CD8-positive, alpha-beta memory T cell (primary cell): ENCODE measurements at regions not wholly inside any gene's neighbourhood (a gene's known extent, or its start where the extent isn't known, plus 50 kb on each side); places are given as distances from the start of the nearest gene placed in this dataset.
A peak's percentile ranks its signal among the peaks of the same experiment; 100 is the strongest.

Source experiments
- CTCF ChIA-PET: fragments of 350-600 bp; sonication (Branson Sonifier 250); formaldehyde crosslinking; loops from one replicate; lab custom pipeline; 2021; ENCODE audit warnings: antibody characterized with exemption; lab: Charles Lee
- POLR2A ChIA-PET: fragments of 350-600 bp; sonication (Branson Sonifier 250); formaldehyde crosslinking; loops from one replicate; lab custom pipeline; 2021; ENCODE audit warnings: antibody characterized with exemption; lab: Charles Lee
- DNase-seq, 5 donors: peaks; one replicate each; pipeline versions ENCODE4 v3.0.0 to v3.0.0-alpha.2; 2020 to 2022; ENCODE audit warnings: mixed read lengths in 1 of 5
- H3K27ac ChIP-seq: one replicate; pipeline ENCODE4 v1.7.0; 2013; ENCODE audit warnings: low read depth, mild to moderate bottlenecking, low read length, moderate library complexity
- H3K27me3 ChIP-seq: 2 replicates; pipeline ENCODE4 v1.7.0; 2013; ENCODE audit warnings: low read length, mild to moderate bottlenecking; ENCODE audit not compliant: insufficient read depth, poor library complexity, severe bottlenecking
- H3K36me3 ChIP-seq: 2 replicates; pipeline ENCODE4 v1.7.0; 2013; ENCODE audit warnings: mild to moderate bottlenecking, low read length, moderate library complexity; ENCODE audit not compliant: insufficient read depth
- H3K4me1 ChIP-seq: 2 replicates; pipeline ENCODE4 v1.7.0; 2013; ENCODE audit warnings: mild to moderate bottlenecking, low read length, moderate library complexity; ENCODE audit not compliant: insufficient read depth
- H3K4me3 ChIP-seq: 2 replicates; pipeline ENCODE4 v1.7.0; 2013; ENCODE audit warnings: mild to moderate bottlenecking, low read length
- H3K9me3 ChIP-seq: 2 replicates; pipeline ENCODE4 v1.7.0; 2013; ENCODE audit warnings: mild to moderate bottlenecking, low read length
- H3K27ac Mint-ChIP-seq, 8 donors: one replicate each; pipeline ENCODE4 v1.8.0; 2020 to 2021; ENCODE audit warnings: mixed read lengths in 8 of 8, mild to moderate bottlenecking in 6 of 8, inconsistent platforms in 3 of 8, moderate library complexity in 3 of 8
- H3K27me3 Mint-ChIP-seq, 2 donors: one replicate each; pipeline ENCODE4 v1.8.0; 2020 to 2021; ENCODE audit warnings: mixed read lengths in 2 of 2, mild to moderate bottlenecking in 1 of 2, moderate library complexity in 1 of 2
- H3K36me3 Mint-ChIP-seq, 3 donors: one replicate each; pipeline ENCODE4 v1.8.0; 2020 to 2021; ENCODE audit warnings: mixed read lengths in 3 of 3, inconsistent platforms in 1 of 3, mild to moderate bottlenecking in 1 of 3
- H3K4me1 Mint-ChIP-seq, 3 donors: one replicate each; pipeline ENCODE4 v1.8.0; 2020 to 2021; ENCODE audit warnings: mixed read lengths in 3 of 3, inconsistent platforms in 1 of 3, mild to moderate bottlenecking in 1 of 3
- H3K4me3 Mint-ChIP-seq, 7 donors: one replicate each; pipeline ENCODE4 v1.8.0; 2020 to 2021; ENCODE audit warnings: mixed read lengths in 7 of 7, mild to moderate bottlenecking in 6 of 7, moderate library complexity in 4 of 7, inconsistent platforms in 2 of 7
- H3K9me3 Mint-ChIP-seq, 5 donors: one replicate each; pipeline ENCODE4 v1.8.0; 2020 to 2022; ENCODE audit warnings: mixed read lengths in 5 of 5, mild to moderate bottlenecking in 3 of 5, moderate library complexity in 2 of 5, inconsistent platforms in 1 of 5

DNA sequence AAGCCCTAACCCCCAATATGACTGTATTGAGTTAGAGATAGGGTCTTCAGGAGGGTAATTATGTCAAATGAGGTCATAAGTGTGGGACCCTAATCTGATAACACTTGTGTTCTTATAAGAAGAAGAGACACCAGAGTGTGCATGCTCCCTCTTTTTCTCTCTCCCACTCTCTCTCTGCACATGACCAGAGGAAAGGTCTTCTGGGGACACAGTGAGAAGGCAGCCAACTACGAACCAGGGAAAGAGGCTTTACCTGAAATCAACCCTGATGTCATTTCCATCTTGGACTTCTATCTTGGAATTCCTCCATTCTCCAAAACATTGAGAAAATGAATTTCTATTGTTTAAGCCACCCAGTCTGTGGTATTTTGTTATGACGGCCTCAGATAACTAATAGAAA is 97.2 kb upstream of the MAD2L1 start:
- no peak overlapping the region for H3K27ac ChIP-seq
- Mint-ChIP-seq H3K36me3 (no peaks in the 10 kb centered on the region), H3K9me3 (no peaks in the 10 kb centered on the region), H3K27me3 (peaks cover 0 to 3% of the 10 kb centered on the region in 2 donors), H3K27ac (no peak overlapping the region), H3K4me3 (no peak overlapping the region), H3K4me1 (no peaks in the 10 kb centered on the region)
- no peaks in the 10 kb centered on the region for H3K27me3 ChIP-seq
- no peak for DNase-seq
- no peak overlapping the region for H3K4me3 ChIP-seq
- no peaks in the 10 kb centered on the region for H3K9me3 ChIP-seq
- CTCF ChIA-PET = no interaction called here
- POLR2A ChIA-PET = no interaction called here
- no peaks in the 10 kb centered on the region for H3K36me3 ChIP-seq
- no peaks in the 10 kb centered on the region for H3K4me1 ChIP-seq

GRCh38 chr4:120158841-120159463 is 92.3 kb upstream of the MAD2L1 start:
- Histone ChIP-seq H3K27ac (no peak overlapping the region), H3K4me3 (no peak overlapping the region), H3K9me3 (no peaks in the 10 kb centered on the region), H3K27me3 (no peaks in the 10 kb centered on the region), H3K4me1 (no peaks in the 10 kb centered on the region), H3K36me3 (no peaks in the 10 kb centered on the region)
- Mint-ChIP-seq H3K9me3 (no peaks in the 10 kb centered on the region), H3K36me3 (no peaks in the 10 kb centered on the region), H3K4me1 (no peaks in the 10 kb centered on the region), H3K4me3 (no peak overlapping the region), H3K27ac (peak overlapping the region in 1 of 8 donors; percentile 26), H3K27me3 (peaks cover 1 to 7% of the 10 kb centered on the region in 2 donors)
- ChIA-PET POLR2A (no interaction called here), CTCF (interaction anchor here (0.8 kb wide), 1 partner anchor 1031 kb away, joined by 3 read pairs; no protein-coding TSS in a partner anchor)
- no peak for DNase-seq

GRCh38 chr4:120158046-120158445 is 91.4 kb upstream of the MAD2L1 start:
- Mint-ChIP-seq H3K27ac (no peak overlapping the region), H3K9me3 (no peaks in the 10 kb centered on the region), H3K27me3 (peaks cover 1 to 7% of the 10 kb centered on the region in 2 donors), H3K4me1 (no peaks in the 10 kb centered on the region), H3K36me3 (no peaks in the 10 kb centered on the region), H3K4me3 (no peak overlapping the region)
- ChIA-PET POLR2A (no interaction called here), CTCF (no interaction called here)
- H3K36me3 ChIP-seq = no peaks in the 10 kb centered on the region
- H3K27ac ChIP-seq = no peak overlapping the region
- DNase-seq = no peak
- no peaks in the 10 kb centered on the region for H3K27me3 ChIP-seq
- H3K4me3 ChIP-seq = no peak overlapping the region
- H3K4me1 ChIP-seq = no peaks in the 10 kb centered on the region
- no peaks in the 10 kb centered on the region for H3K9me3 ChIP-seq

- no peak overlapping the region for H3K27ac ChIP-seq
- peak in 2 of 5 donors; percentile 49 to 50 for DNase-seq
- Mint-ChIP-seq H3K4me3 (no peak overlapping the region), H3K27me3 (peaks cover 1 to 4% of the 10 kb centered on the region in 2 donors), H3K27ac (no peak overlapping the region), H3K4me1 (no peaks in the 10 kb centered on the region), H3K9me3 (no peaks in the 10 kb centered on the region), H3K36me3 (no peaks in the 10 kb centered on the region)
- H3K9me3 ChIP-seq = no peaks in the 10 kb centered on the region
- ChIA-PET POLR2A (no interaction called here), CTCF (interaction anchor here (0.9 kb wide), 1 partner anchor 1151 kb away, joined by 3 read pairs; no protein-coding TSS in a partner anchor)
- H3K36me3 ChIP-seq = no peaks in the 10 kb centered on the region
- H3K4me3 ChIP-seq = no peak overlapping the region
- H3K4me1 ChIP-seq = no peaks in the 10 kb centered on the region
- H3K27me3 ChIP-seq = no peaks in the 10 kb centered on the region
Measured at GRCh38 chr4:120156120-120156718, 89.6 kb upstream of the MAD2L1 start.

- Mint-ChIP-seq H3K27me3 (peaks cover 1 to 4% of the 10 kb centered on the region in 2 donors), H3K27ac (no peak overlapping the region), H3K36me3 (no peaks in the 10 kb centered on the region), H3K4me1 (no peaks in the 10 kb centered on the region), H3K4me3 (no peak overlapping the region), H3K9me3 (no peaks in the 10 kb centered on the region)
- no peak overlapping the region for H3K4me3 ChIP-seq
- no peak overlapping the region for H3K27ac ChIP-seq
- ChIA-PET POLR2A (no interaction called here), CTCF (interaction anchor here (0.7 to 1.4 kb wide), 5 partner anchors 11 to 1570 kb away, joined by 3 to 6 read pairs (median 3); no protein-coding TSS in a partner anchor)
- no peak for DNase-seq
- H3K27me3 ChIP-seq = no peaks in the 10 kb centered on the region
- H3K36me3 ChIP-seq = no peaks in the 10 kb centered on the region
- H3K4me1 ChIP-seq = no peaks in the 10 kb centered on the region
- H3K9me3 ChIP-seq = no peaks in the 10 kb centered on the region
Measured at GRCh38 chr4:120155287-120155686, 88.6 kb upstream of the MAD2L1 start.

- CTCF ChIA-PET = interaction anchor here (0.6 kb wide), 1 partner anchor 10 kb away, joined by 3 read pairs; no protein-coding TSS in a partner anchor
- POLR2A ChIA-PET = no interaction called here
- H3K36me3 Mint-ChIP-seq = no peaks in the 10 kb centered on the region
Measured at GRCh38 chr4:120144634-120145033, 78.0 kb upstream of the MAD2L1 start.

DNA sequence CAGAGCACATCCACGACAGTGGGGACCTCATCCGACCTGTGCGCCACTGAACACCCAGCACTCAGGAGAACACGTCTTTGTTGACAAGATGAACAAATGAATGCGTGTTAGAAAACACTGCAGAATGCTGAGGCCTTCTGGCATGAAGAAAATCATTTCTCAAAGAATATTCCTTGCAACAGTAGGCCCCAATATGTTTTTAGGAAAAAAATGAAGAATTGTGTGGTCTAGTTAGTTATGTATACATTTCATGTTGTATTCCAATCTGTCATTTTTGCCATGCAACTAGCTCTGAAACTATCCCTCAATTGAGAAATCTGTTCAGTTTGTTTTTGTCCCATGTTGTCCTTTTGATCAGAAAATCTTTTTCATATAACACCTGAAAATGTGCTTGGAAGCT is 77.4 kb upstream of the MAD2L1 start:
- no peaks in the 10 kb centered on the region for H3K9me3 Mint-ChIP-seq
- ChIA-PET CTCF (interaction anchor here (0.6 kb wide), 1 partner anchor 11 kb away, joined by 3 read pairs; no protein-coding TSS in a partner anchor), POLR2A (no interaction called here)
- no peaks in the 10 kb centered on the region for H3K4me1 Mint-ChIP-seq
- Histone ChIP-seq H3K4me1 (no peaks in the 10 kb centered on the region), H3K4me3 (no peak overlapping the region), H3K9me3 (no peaks in the 10 kb centered on the region), H3K27me3 (no peaks in the 10 kb centered on the region), H3K36me3 (no peaks in the 10 kb centered on the region), H3K27ac (no peak overlapping the region)
- no peak overlapping the region for H3K4me3 Mint-ChIP-seq
- H3K27ac Mint-ChIP-seq = no peak overlapping the region
- no peak for DNase-seq
- peaks cover 5 to 6% of the 10 kb centered on the region in 2 donors for H3K27me3 Mint-ChIP-seq
- H3K36me3 Mint-ChIP-seq = no peaks in the 10 kb centered on the region

More at GRCh38 chr4:120144634-120145033, 78.0 kb upstream of the MAD2L1 start:
- Mint-ChIP-seq H3K9me3 (no peaks in the 10 kb centered on the region), H3K4me3 (no peak overlapping the region), H3K27ac (peak overlapping the region in 1 of 8 donors; percentile 86), H3K27me3 (peaks cover 5 to 6% of the 10 kb centered on the region in 2 donors), H3K4me1 (no peaks in the 10 kb centered on the region)
- Histone ChIP-seq H3K4me3 (no peak overlapping the region), H3K27ac (no peak overlapping the region), H3K4me1 (no peaks in the 10 kb centered on the region), H3K27me3 (no peaks in the 10 kb centered on the region), H3K9me3 (no peaks in the 10 kb centered on the region), H3K36me3 (no peaks in the 10 kb centered on the region)
- DNase-seq = no peak

GRCh38 chr4:120139392-120139791 is 72.7 kb upstream of the MAD2L1 start:
- Mint-ChIP-seq H3K9me3 (no peaks in the 10 kb centered on the region), H3K36me3 (no peaks in the 10 kb centered on the region), H3K4me1 (no peaks in the 10 kb centered on the region), H3K27ac (no peak overlapping the region), H3K27me3 (peaks cover 3 to 9% of the 10 kb centered on the region in 2 donors), H3K4me3 (no peak overlapping the region)
- Histone ChIP-seq H3K27me3 (no peaks in the 10 kb centered on the region), H3K36me3 (no peaks in the 10 kb centered on the region), H3K9me3 (no peaks in the 10 kb centered on the region), H3K4me1 (no peaks in the 10 kb centered on the region), H3K4me3 (no peak overlapping the region), H3K27ac (no peak overlapping the region)
- DNase-seq = no peak
- ChIA-PET CTCF (no interaction called here), POLR2A (no interaction called here)
